K562 (cell line): ENCODE measurements at regions not wholly inside any gene's neighbourhood (a gene's known extent, or its start where the extent isn't known, plus 50 kb on each side); places are given as distances from the start of the nearest gene placed in this dataset.

Source experiments
- ATAC-seq: fragments of 200-7000 bp; cut with Tn5 transposase; 3 replicates; pipeline ENCODE4 v1.9.1; 2020; ENCODE audit warnings: moderate library complexity
- BruUV-seq: library from RNA; stranded (reverse); fragments of 400-500 nt; replicated peaks from 2 replicates; lab custom pipeline; 2021; lab: Mats Ljungman, UMichigan
- CTCF ChIA-PET: fragments of 300-600 bp; formaldehyde crosslinking; extraction: SDS; loops from one replicate; lab custom pipeline; 2021; ENCODE audit warnings: low intra/inter-chr PET ratio; lab: Yijun Ruan, JAX
- POLR2A ChIA-PET: fragments of 300-600, 350-650 bp; sonication (Branson Sonifier 250); formaldehyde crosslinking; extraction: SDS; loops from one replicate; lab custom pipeline; 2021; ENCODE audit warnings: antibody characterized with exemption, inconsistent platforms; lab: Yijun Ruan, JAX
- DNase-seq, 4 experiments: peaks; one replicate each; pipeline versions ENCODE4 v3.0.0 to v3.0.0-alpha.2; 2011 to 2018; ENCODE audit warnings: low spot score in 3 of 4, mixed read lengths in 3 of 4; ENCODE audit errors: extremely low read depth in 1 of 4
- FAIRE-seq: peaks from 2 replicates; lab custom pipeline; 2011; peaks lifted over from hg19 to GRCh38; lab: Jason Lieb, UNC
- H2AFZ ChIP-seq: 2 replicates; pipeline ENCODE4 v1.6.0; 2011; ENCODE audit warnings: low read depth, low read length, control low read depth, inconsistent platforms
- H3K27ac ChIP-seq: fragments of 200-600 bp; 3 replicates; pipeline ENCODE4 v1.8.0; 2011; ENCODE audit warnings: low read depth, mild to moderate bottlenecking, control low read depth, inconsistent platforms, low read length, moderate library complexity, mixed read lengths; ENCODE audit errors: extremely low read depth
- H3K27me3 ChIP-seq, 2 experiments: fragments of 300-600 bp in 1 of 2; 2 replicates in 1 of 2; 3 replicates in 1 of 2; pipeline versions ENCODE4 v1.6.0 to v1.8.0; 2011; ENCODE audit warnings: inconsistent platforms in 2 of 2, low read length in 2 of 2, mild to moderate bottlenecking in 1 of 2, mixed read lengths in 1 of 2, moderate library complexity in 1 of 2; ENCODE audit not compliant: control insufficient read depth in 2 of 2, insufficient read depth in 2 of 2
- H3K36me3 ChIP-seq: fragments of 300-600 bp; 3 replicates; pipeline ENCODE4 v1.8.0; 2011; ENCODE audit warnings: mild to moderate bottlenecking, low read length, inconsistent platforms; ENCODE audit not compliant: control insufficient read depth, insufficient read depth
- H3K4me1 ChIP-seq, 2 experiments: fragments of 200-600 bp in 1 of 2; replicated peaks in 1 of 2; 2 replicates in 1 of 2; 3 replicates in 1 of 2; pipeline versions ENCODE4 v1.5.1 to v1.8.0; 2011; ENCODE audit warnings: inconsistent platforms in 2 of 2, low read length in 2 of 2, mild to moderate bottlenecking in 1 of 2, mixed read lengths in 1 of 2, moderate library complexity in 1 of 2; ENCODE audit not compliant: control insufficient read depth in 2 of 2, insufficient read depth in 2 of 2
- H3K4me2 ChIP-seq: 2 replicates; pipeline ENCODE4 v1.6.1; 2011; ENCODE audit warnings: low read length, control low read depth, inconsistent platforms, mixed read lengths; ENCODE audit not compliant: insufficient read depth
- H3K4me3 ChIP-seq: fragments of 200-600 bp; sonication (generic), shearing (Covaris generic); 2 replicates; pipeline ENCODE4 v1.5.1; 2016; ENCODE audit warnings: control low read depth, inconsistent platforms
- H3K79me2 ChIP-seq: fragments of 200-600 bp; 3 replicates; pipeline ENCODE4 v1.8.0; 2011; ENCODE audit warnings: low read length, inconsistent platforms; ENCODE audit not compliant: control insufficient read depth, insufficient read depth
- H3K9ac ChIP-seq, 2 experiments: 2 replicates each; pipeline versions ENCODE4 v1.6.0 to v1.6.1; 2011; ENCODE audit warnings: low read depth in 2 of 2, low read length in 2 of 2, control low read depth in 1 of 2, inconsistent platforms in 1 of 2, mild to moderate bottlenecking in 1 of 2, mixed read lengths in 1 of 2; ENCODE audit not compliant: insufficient read depth in 1 of 2
- H3K9me1 ChIP-seq: one replicate; pipeline ENCODE4 v1.6.0; 2011; ENCODE audit warnings: inconsistent platforms, mild to moderate bottlenecking, low read length, moderate library complexity; ENCODE audit not compliant: control insufficient read depth, insufficient read depth
- H3K9me3 ChIP-seq: replicated peaks from 2 replicates; pipeline ENCODE4 v1.5.1; 2011; ENCODE audit warnings: low read depth, low read length, inconsistent platforms; ENCODE audit not compliant: control insufficient read depth, insufficient read depth
- H4K20me1 ChIP-seq: replicated peaks from 2 replicates; pipeline ENCODE4 v1.6.1; 2011; ENCODE audit warnings: low read length, inconsistent platforms, mixed read lengths; ENCODE audit not compliant: control insufficient read depth, insufficient read depth
- FOXK2 ChIP-seq, 2 experiments: fragments of 450-650 bp; IDR thresholded peaks in 1 of 2; conservative IDR thresholded peaks in 1 of 2; 2 replicates each; pipeline ENCODE4 v1.6.1; 2016; ENCODE audit warnings: low read depth in 2 of 2, mild to moderate bottlenecking in 1 of 2
- GATA2 ChIP-seq: sonication (generic); formaldehyde crosslinking; IDR thresholded peaks from 2 replicates; pipeline ENCODE4 v1.4.0; 2020; ENCODE audit warnings: mild to moderate bottlenecking, missing genetic modification reagents
- MIER1 ChIP-seq: fragments of 450-650 bp; IDR thresholded peaks from 2 replicates; pipeline ENCODE4 v1.6.1; 2016; ENCODE audit warnings: antibody characterized with exemption, mild to moderate bottlenecking, low read depth
- POLR2A ChIP-seq: fragments of 450-650 bp; conservative IDR thresholded peaks from 2 replicates; pipeline ENCODE4 v1.6.1; 2016
- ZNF518B ChIP-seq: fragments of 250-450 bp; sonication (Bioruptor Pico); IDR thresholded peaks from 2 replicates; pipeline ENCODE4 v1.5.0; 2021; ENCODE audit warnings: mild to moderate bottlenecking, moderate library complexity
- WGBS: fragments of 100-300 bp; shearing (Covaris generic); methylation state at CpG from one replicate; pipeline ENCODE4 v1.1.6; 2016; ENCODE audit warnings: low coverage, mixed read lengths; ENCODE audit not compliant: insufficient coverage; ENCODE audit errors: missing lambda C conversion rate; 5-methylcytosine and 5-hydroxymethylcytosine counted together
- in situ Hi-C: fragments of 300-500 bp; cut with MboI; formaldehyde crosslinking; loops from 4 replicates; pipeline ENCODE4 v1.15.0; 2018; ENCODE audit warnings: inconsistent platforms, mixed read lengths
- intact Hi-C: fragments of 100-400 bp; cut with micrococcal nuclease; formaldehyde crosslinking; loops from 2 replicates; pipeline ENCODE4 v1.14.2; 2022

DNA sequence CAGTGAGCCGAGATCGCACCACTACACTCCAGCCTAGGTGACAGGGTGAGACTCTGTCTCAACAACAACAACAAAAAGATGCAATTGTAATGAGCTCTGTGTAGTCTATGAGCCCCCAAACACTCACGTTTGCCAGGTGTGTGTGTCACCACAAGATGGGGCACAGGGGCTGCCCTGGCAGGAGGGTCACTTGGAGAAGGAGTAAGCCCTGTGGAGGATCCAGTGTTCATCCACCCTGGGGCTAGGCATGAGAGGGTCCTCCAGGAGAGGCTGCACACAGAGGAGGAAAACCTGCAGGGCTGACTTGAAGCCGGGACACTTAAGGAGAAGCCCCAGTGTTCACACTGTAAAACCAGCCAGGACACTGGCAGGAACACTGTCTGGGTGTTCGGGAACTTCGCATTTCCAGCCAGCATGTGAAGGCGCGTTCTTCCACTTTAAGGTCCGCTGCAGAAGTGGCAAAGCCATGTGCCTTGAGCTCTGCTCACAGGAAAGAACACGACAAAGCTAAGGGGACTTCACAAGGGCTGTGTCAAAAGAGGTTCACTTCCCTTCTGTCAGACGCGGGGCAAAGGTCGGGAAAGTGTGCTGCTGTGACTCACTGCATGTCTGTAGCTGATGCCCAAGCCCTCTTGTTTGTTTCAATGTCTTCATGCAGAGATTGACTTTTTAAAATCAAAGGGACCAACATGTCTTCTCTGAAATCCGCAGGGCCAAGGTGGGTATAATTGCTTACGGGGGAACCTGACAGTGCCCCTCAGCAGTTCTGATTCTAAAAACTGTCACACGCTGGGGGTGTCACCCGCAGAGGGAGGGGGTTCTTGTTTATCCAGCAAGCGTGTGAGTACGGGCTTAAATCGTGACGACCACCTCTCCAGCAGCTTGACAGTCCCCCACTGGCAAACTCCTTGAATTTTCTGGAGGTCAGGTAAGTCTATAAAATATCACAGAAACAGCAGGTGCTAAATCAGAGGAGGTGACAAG lies 102.8 kb downstream of the RIPK4 start:
- no peaks in the 10 kb centered on the region for H3K36me3 ChIP-seq
- peaks cover 25 to 68% of the 10 kb centered on the region in 2 experiments for H3K27me3 ChIP-seq
- H3K4me2 ChIP-seq = no peak overlapping the region
- no peak overlapping the region for H2AFZ ChIP-seq
- no peaks in the 10 kb centered on the region; a peak in 1 of 5 replicates for H3K4me1 ChIP-seq
- ATAC-seq (no peak), DNase-seq (no peak)
- no TSS peak for BruUV-seq
- CTCF ChIA-PET = no interaction called here
- no peaks in the 10 kb centered on the region for H3K9me3 ChIP-seq
- no peak overlapping the region for H3K9ac ChIP-seq
- no peaks in the 10 kb centered on the region for H3K9me1 ChIP-seq
- H3K27ac ChIP-seq = no peak overlapping the region
- no peaks in the 10 kb centered on the region for H3K79me2 ChIP-seq
- in situ Hi-C loops = no loop called here
- no peaks in the 10 kb centered on the region; the same call in 1 of the 2 replicates for H4K20me1 ChIP-seq
- no peak for TF ChIP-seq GATA2
- TF ChIP-seq, all 486 proteins: peak for 0
- H3K4me3 ChIP-seq = no peak overlapping the region
- intact Hi-C loops = no loop called here
- FAIRE-seq = no peak
- POLR2A ChIA-PET = interaction anchor here (1.4 kb wide), 1 partner anchor 20 kb away, joined by 3 read pairs; no protein-coding TSS in a partner anchor
- WGBS = under 1% methylated on average over 21 of the region's 21 CpGs

DNA sequence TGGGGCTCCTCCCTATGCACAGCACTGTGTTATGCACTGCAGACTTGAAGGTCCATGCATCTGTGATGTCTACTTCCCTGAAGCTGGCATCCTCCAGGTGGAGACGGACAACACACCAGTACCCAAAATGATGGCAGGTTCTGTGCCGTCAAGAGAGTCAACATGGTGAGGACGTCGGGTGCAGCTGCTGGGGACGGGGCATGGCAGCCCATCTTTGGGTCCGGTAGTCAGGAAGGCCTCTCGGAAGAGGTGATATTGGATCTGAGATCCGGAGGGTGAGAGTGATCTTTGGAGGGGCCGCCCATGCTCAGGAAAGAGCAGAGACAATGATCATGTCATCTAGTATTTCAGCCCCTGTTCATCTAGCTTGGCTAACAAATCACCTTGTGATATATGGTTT lies 104.1 kb downstream of the RIPK4 start:
- WGBS = 1% methylated on average over 9 of the region's 9 CpGs
- no peaks in the 10 kb centered on the region for H3K9me3 ChIP-seq
- H3K36me3 ChIP-seq = no peaks in the 10 kb centered on the region
- POLR2A ChIA-PET = interaction anchor here (0.6 kb wide), 1 partner anchor 308 kb away, joined by 4 read pairs; no protein-coding TSS in a partner anchor
- H3K9ac ChIP-seq = no peak overlapping the region
- TF ChIP-seq POLR2A (no peak), FOXK2 (conservative IDR thresholded peaks at IDR 0.05 in 1 of 2, IDR thresholded peaks at IDR 0.05 in 1 of 2; ENCODE audit: low read depth in 2 of 2) (no peak), ZNF518B (CRISPR knock-in tag) (no peak), MIER1 (no peak)
- TF ChIP-seq, all 486 proteins: peak for 0
- Histone ChIP-seq H3K27ac (no peak overlapping the region), H4K20me1 (no peaks in the 10 kb centered on the region; the same call in 1 of the 2 replicates), H2AFZ (no peak overlapping the region), H3K9me1 (no peaks in the 10 kb centered on the region), H3K4me2 (no peak overlapping the region), H3K4me3 (no peak overlapping the region), H3K27me3 (peaks cover 25 to 62% of the 10 kb centered on the region in 2 experiments), H3K79me2 (no peaks in the 10 kb centered on the region), H3K4me1 (no peaks in the 10 kb centered on the region; a peak in 1 of 5 replicates)
- no peak for DNase-seq
- FAIRE-seq = no peak
- CTCF ChIA-PET = no interaction called here
- intact Hi-C loops (no loop called here), in situ Hi-C loops (no loop called here)
- BruUV-seq = no TSS peak
- ATAC-seq = no peak
